ENCODE measurements at regions not wholly inside any gene's neighbourhood (a gene's known extent, or its start where the extent isn't known, plus 50 kb on each side); places are given as distances from the start of the nearest gene placed in this dataset.

DNA sequence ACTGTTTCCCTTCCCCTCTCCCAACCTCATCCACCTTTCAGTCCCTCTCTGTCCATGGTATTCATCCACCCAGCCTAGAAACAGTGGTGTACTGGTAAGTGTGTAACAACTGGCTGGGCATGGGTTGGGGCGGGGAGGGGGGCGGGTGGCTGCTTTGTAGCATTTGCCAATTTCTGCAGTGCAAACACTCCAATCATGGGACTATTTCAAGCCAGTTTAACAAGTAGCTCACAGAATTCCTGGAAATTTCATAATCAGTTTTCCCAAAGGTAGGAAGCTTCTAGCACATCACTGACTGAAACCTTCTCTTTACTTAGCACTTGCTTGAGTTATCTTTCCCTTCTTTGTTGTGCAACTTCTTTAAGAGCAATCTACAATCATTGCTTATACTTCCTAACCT lies 100.8 kb upstream of the WASF3 start:
- Histone ChIP-seq H3K27me3 (no peaks in the 10 kb centered on the region), H3K4me1 (ENCODE audit: low read depth) (no peaks in the 10 kb centered on the region), H3K36me3 (no peaks in the 10 kb centered on the region), H3K4me3 (no peak overlapping the region), H3K27ac (no peak overlapping the region), H3K9me3 (ENCODE audit: low read depth) (no peaks in the 10 kb centered on the region)
- no peak for DNase-seq (ENCODE audit: low read depth in 1 of 2, low spot score in 1 of 2)
- TF ChIP-seq, protein P1, sequence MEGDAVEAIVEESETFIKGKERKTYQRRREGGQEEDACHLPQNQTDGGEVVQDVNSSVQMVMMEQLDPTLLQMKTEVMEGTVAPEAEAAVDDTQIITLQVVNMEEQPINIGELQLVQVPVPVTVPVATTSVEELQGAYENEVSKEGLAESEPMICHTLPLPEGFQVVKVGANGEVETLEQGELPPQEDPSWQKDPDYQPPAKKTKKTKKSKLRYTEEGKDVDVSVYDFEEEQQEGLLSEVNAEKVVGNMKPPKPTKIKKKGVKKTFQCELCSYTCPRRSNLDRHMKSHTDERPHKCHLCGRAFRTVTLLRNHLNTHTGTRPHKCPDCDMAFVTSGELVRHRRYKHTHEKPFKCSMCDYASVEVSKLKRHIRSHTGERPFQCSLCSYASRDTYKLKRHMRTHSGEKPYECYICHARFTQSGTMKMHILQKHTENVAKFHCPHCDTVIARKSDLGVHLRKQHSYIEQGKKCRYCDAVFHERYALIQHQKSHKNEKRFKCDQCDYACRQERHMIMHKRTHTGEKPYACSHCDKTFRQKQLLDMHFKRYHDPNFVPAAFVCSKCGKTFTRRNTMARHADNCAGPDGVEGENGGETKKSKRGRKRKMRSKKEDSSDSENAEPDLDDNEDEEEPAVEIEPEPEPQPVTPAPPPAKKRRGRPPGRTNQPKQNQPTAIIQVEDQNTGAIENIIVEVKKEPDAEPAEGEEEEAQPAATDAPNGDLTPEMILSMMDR (IDR thresholded peaks at IDR 0.05; ENCODE audit: low read depth, low read length): no peak

DNA sequence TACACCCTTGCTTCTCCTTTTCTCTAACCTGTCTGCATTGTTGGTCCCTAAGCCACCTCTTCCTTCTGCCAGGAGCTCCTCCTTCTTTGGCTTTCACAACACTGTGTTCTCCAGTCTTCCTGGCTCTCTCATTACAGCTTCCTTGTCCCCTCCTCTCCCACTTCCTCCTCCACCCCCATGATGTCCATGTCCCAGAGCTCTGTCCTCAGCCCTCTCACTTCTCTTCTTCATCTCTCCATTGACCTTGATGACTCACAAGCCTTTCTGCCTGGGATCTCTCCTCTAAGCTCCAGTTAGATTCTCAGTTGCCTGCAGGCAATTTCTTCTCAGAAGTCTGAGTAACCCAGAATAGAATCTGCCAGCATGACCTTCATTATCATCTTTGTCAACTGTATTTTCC lies 100.3 kb upstream of the WASF3 start:
- DNase-seq (ENCODE audit: low read depth in 1 of 2, low spot score in 1 of 2): no peak
- H3K9me3 ChIP-seq (ENCODE audit: low read depth): no peaks in the 10 kb centered on the region
- no peaks in the 10 kb centered on the region for H3K36me3 ChIP-seq
- TF ChIP-seq, protein P1 (IDR thresholded peaks at IDR 0.05; ENCODE audit: low read depth, low read length): no peak
- H3K27ac ChIP-seq: no peak overlapping the region
- H3K4me3 ChIP-seq: no peak overlapping the region
- H3K27me3 ChIP-seq: no peaks in the 10 kb centered on the region
- no peaks in the 10 kb centered on the region for H3K4me1 ChIP-seq (ENCODE audit: low read depth)

DNA sequence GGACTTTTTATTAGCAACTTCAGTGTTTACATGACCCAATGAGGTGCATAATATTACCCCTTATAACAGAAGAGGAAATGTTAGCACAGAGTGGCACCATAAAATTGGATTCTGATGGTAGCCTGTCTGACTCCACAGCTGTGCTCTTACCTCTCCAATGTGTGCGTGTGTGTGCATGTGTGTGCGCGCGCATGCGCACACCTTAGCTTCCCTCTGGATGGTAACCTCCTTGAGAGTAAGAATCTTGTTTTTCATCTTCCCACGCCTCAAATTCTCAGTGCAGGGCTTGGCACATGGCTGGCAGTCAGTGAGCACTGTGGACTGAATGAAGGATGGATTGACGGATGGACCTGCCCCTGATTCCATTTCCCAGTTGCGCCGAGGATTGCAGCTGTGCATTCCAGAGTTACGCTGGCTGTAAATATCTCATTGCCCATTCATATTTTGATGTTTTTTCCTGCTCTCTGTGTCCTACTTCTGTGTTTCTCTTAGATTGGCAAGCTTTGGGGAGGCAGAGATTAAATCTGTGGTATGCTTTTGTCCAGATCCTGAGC lies 99.2 kb upstream of the WASF3 start:
- no peaks in the 10 kb centered on the region for H3K4me1 ChIP-seq (ENCODE audit: low read depth)
- H3K27ac ChIP-seq: no peak overlapping the region
- H3K27me3 ChIP-seq: no peaks in the 10 kb centered on the region

DNA sequence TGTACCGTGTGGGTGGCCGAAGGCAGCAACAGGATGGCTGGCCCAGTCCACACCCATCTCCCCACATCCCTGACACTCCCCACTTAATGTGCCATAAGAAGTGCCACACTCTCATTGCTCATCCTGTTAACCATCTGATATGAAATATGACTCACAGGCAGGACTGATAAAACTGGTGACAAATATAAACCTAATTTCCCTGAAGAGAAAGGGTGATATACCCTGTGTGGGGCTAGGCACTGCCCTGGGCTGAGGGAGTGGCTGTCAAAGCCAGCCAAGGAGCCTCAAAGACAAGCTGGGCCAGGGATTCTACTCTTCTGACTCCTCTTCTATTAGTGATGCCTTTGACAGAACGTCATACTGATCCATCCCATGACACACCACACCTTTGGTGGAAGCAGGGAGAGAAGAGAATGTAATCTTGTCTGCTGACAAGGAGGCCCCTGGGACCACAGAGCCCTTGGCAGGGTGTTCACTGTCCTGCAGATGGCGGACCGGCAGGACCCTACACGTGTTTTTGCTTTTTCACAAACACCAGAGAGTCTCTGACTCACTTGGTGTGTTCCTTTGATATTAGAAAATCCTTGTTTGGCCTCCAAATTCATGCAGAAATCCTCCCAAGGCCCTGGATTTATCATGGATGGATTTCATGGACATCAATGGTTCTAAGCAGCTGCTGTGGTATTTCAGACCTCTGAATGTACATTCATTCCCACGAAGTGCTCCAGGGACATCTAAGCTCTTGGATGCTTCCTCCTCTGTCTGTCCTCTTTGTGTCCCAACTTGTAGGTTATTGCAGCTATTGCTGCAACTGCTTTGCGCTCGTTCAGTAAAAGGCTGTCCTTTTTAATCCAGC lies 98.0 kb upstream of the WASF3 start:
- H3K9me3 ChIP-seq (ENCODE audit: low read depth): no peaks in the 10 kb centered on the region
- DNase-seq (ENCODE audit: low read depth in 1 of 2, low spot score in 1 of 2): no peak
- no peaks in the 10 kb centered on the region for H3K4me1 ChIP-seq (ENCODE audit: low read depth)
- H3K27me3 ChIP-seq: no peaks in the 10 kb centered on the region
- no peak overlapping the region for H3K4me3 ChIP-seq
- TF ChIP-seq, protein P1 (IDR thresholded peaks at IDR 0.05; ENCODE audit: low read depth, low read length): no peak
- H3K27ac ChIP-seq: no peak overlapping the region
- no peaks in the 10 kb centered on the region for H3K36me3 ChIP-seq

More for the DNA sequence above, 99.2 kb upstream of the WASF3 start:
- Histone ChIP-seq H3K36me3 (no peaks in the 10 kb centered on the region), H3K9me3 (ENCODE audit: low read depth) (no peaks in the 10 kb centered on the region), H3K4me3 (no peak overlapping the region)
- DNase-seq (ENCODE audit: low read depth in 1 of 2, low spot score in 1 of 2): no peak
- TF ChIP-seq, protein P1 (IDR thresholded peaks at IDR 0.05; ENCODE audit: low read depth, low read length): no peak

DNA sequence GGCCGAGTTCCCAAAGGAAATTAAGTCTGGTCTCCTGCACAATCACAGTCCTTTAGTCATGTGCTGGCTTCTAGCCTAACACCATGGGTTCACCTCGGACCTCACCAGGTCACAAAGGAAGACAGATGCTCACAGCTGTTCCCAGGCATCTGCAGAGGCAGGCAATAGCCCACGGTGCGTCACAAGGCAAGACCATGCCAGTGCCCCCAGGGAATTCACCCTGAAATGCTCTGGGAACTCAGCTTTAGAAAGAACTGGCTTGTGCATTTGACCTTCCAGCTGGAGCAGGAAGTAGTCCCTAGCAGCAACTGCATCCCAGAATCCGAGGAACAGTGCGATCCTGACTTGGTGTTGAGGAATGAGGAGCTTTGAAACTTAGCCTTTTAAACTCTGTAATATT lies 96.8 kb upstream of the WASF3 start:
- TF ChIP-seq, protein P1 (IDR thresholded peaks at IDR 0.05; ENCODE audit: low read depth, low read length): no peak

More for the DNA sequence above, 96.8 kb upstream of the WASF3 start:
- DNase-seq (ENCODE audit: low read depth in 1 of 2, low spot score in 1 of 2): peak in 1 of 2 donors; percentile 34
- no peaks in the 10 kb centered on the region for H3K4me1 ChIP-seq (ENCODE audit: low read depth)
- no peaks in the 10 kb centered on the region for H3K36me3 ChIP-seq
- H3K27me3 ChIP-seq: no peaks in the 10 kb centered on the region
- H3K4me3 ChIP-seq: no peak overlapping the region
- no peaks in the 10 kb centered on the region for H3K9me3 ChIP-seq (ENCODE audit: low read depth)
- no peak overlapping the region for H3K27ac ChIP-seq
